ENCODE measurements at regions not wholly inside any gene's neighbourhood (a gene's known extent, or its start where the extent isn't known, plus 50 kb on each side); places are given as distances from the start of the nearest gene placed in this dataset.

DNA sequence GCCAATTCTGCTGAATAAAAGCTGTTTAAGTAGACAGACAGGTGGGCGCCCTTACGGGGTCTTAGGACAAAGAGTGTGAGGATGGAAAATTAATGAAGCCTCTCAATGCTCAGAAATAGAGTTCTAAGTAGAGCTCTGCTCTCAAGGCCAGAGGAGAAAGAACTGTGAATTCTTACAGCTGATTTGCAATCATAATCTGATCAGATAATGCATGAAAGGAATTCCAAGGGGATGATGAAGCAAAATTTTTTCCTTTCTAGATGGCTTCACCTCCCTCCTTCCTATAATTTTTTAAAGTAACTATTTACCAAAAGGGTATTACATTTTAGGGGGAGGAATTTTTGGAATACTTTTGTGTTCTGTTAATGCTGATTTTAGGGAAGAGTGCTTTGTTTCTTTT is 308.1 kb upstream of the HS3ST5 start:
- TF ChIP-seq, protein P1, sequence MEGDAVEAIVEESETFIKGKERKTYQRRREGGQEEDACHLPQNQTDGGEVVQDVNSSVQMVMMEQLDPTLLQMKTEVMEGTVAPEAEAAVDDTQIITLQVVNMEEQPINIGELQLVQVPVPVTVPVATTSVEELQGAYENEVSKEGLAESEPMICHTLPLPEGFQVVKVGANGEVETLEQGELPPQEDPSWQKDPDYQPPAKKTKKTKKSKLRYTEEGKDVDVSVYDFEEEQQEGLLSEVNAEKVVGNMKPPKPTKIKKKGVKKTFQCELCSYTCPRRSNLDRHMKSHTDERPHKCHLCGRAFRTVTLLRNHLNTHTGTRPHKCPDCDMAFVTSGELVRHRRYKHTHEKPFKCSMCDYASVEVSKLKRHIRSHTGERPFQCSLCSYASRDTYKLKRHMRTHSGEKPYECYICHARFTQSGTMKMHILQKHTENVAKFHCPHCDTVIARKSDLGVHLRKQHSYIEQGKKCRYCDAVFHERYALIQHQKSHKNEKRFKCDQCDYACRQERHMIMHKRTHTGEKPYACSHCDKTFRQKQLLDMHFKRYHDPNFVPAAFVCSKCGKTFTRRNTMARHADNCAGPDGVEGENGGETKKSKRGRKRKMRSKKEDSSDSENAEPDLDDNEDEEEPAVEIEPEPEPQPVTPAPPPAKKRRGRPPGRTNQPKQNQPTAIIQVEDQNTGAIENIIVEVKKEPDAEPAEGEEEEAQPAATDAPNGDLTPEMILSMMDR (IDR thresholded peaks at IDR 0.05; ENCODE audit: unreplicated experiment): no peak
- Mint-ChIP-seq H3K9me3 (ENCODE audit: unreplicated experiment) (no peaks in the 10 kb centered on the region), H3K36me3 (ENCODE audit: insufficient read depth, unreplicated experiment) (no peaks in the 10 kb centered on the region), H3K27me3 (ENCODE audit: insufficient read depth, unreplicated experiment) (no peaks in the 10 kb centered on the region), H3K4me1 (ENCODE audit: insufficient read depth, unreplicated experiment) (no peaks in the 10 kb centered on the region), H3K4me3 (ENCODE audit: unreplicated experiment) (no peak overlapping the region), H3K27ac (ENCODE audit: low read depth, unreplicated experiment) (no peak overlapping the region)
- ChIA-PET POLR2A (no interaction called here), CTCF (no interaction called here)
- intact Hi-C loops (cut with micrococcal nuclease): no loop called here
- no TSS peak for BruUV-seq (replicated peaks)
- no peak for DNase-seq (ENCODE audit: unreplicated experiment)

DNA sequence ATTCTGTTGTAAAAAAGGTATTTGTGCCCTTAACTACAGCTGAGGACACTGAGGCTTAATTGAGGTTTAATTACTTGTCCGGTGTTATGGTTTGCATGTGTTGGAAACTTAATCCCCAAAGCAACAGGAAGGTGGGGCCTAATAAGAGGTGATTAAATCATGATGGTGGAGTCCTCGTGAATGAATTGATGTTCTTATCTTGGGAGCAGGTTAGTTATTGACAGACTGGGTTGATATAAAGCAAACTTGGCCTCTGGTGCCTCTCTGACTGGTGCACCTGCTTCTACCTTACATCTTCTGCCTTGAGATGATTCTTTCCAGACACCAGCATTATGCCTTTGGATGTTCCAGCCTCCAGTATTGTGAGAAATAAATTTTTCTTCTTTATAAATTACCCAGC is 306.5 kb upstream of the HS3ST5 start:
- Mint-ChIP-seq H3K9me3 (ENCODE audit: unreplicated experiment) (no peaks in the 10 kb centered on the region), H3K27ac (ENCODE audit: low read depth, unreplicated experiment) (no peak overlapping the region), H3K36me3 (ENCODE audit: insufficient read depth, unreplicated experiment) (no peaks in the 10 kb centered on the region), H3K27me3 (ENCODE audit: insufficient read depth, unreplicated experiment) (no peaks in the 10 kb centered on the region), H3K4me3 (ENCODE audit: unreplicated experiment) (no peak overlapping the region), H3K4me1 (ENCODE audit: insufficient read depth, unreplicated experiment) (no peaks in the 10 kb centered on the region)
- TF ChIP-seq, protein P1 (IDR thresholded peaks at IDR 0.05; ENCODE audit: unreplicated experiment): no peak
- no peak for DNase-seq (ENCODE audit: unreplicated experiment)
- CTCF ChIA-PET: interaction anchor here (0.6 to 0.7 kb wide), 2 partner anchors 40 to 1545 kb away, joined by 3 to 4 read pairs; no protein-coding TSS in a partner anchor
- intact Hi-C loops (cut with micrococcal nuclease): no loop called here
- BruUV-seq (replicated peaks): no TSS peak
- POLR2A ChIA-PET: no interaction called here

DNA sequence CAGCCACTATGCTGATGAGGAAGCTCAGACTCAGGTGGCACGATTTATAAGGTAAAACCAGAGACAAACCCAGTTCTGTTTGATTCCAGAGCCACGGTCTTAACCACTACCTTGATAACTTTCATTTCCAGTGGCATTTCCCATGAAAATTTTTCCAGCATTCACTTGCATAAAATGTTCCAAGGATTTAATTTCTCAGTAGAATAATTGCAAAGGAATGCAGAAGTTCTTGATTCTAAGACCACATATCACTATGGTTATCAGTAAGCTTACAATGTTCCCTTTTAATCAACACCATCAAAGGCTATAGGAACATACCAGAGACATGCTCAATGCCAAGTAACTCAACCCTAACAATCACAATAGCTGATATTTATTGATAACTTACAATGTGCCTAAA is 306.0 kb upstream of the HS3ST5 start:
- TF ChIP-seq, protein P1 (IDR thresholded peaks at IDR 0.05; ENCODE audit: unreplicated experiment): no peak
- intact Hi-C loops (cut with micrococcal nuclease): no loop called here
- no peak for DNase-seq (ENCODE audit: unreplicated experiment)
- no peaks in the 10 kb centered on the region for H3K36me3 Mint-ChIP-seq (ENCODE audit: insufficient read depth, unreplicated experiment)
- CTCF ChIA-PET: interaction anchor here (0.6 to 0.7 kb wide), 3 partner anchors 36 to 1545 kb away, joined by 3 to 4 read pairs (median 3); no protein-coding TSS in a partner anchor
- H3K9me3 Mint-ChIP-seq (ENCODE audit: unreplicated experiment): no peaks in the 10 kb centered on the region
- no peaks in the 10 kb centered on the region for H3K4me1 Mint-ChIP-seq (ENCODE audit: insufficient read depth, unreplicated experiment)
- H3K27ac Mint-ChIP-seq (ENCODE audit: low read depth, unreplicated experiment): no peak overlapping the region
- H3K4me3 Mint-ChIP-seq (ENCODE audit: unreplicated experiment): no peak overlapping the region
- no peaks in the 10 kb centered on the region for H3K27me3 Mint-ChIP-seq (ENCODE audit: insufficient read depth, unreplicated experiment)
- no TSS peak for BruUV-seq (replicated peaks)
- POLR2A ChIA-PET: no interaction called here

DNA sequence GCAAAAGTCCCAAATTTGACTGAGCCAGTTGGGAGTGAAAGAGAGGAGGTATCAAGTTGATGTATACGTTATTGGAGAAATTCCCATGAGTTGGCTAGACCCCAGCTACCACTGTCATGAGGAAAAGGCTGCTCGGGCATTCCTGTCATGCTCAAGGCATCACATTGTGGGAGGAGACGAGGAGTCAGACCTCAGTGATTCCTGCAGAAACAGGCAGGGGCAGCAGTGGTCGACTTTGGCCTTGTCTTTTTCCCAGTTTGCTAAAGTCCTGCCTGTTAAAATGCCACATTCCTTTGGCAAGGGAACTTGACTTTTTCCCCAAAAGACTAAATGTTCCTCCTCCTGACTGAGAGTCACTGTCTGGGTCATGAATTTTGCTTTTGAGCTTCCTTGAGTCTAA is 295.5 kb upstream of the HS3ST5 start:
- ChIA-PET POLR2A (no interaction called here), CTCF (no interaction called here)
- H3K27ac Mint-ChIP-seq (ENCODE audit: low read depth, unreplicated experiment): no peak overlapping the region
- no peaks in the 10 kb centered on the region for H3K27me3 Mint-ChIP-seq (ENCODE audit: insufficient read depth, unreplicated experiment)
- intact Hi-C loops (cut with micrococcal nuclease): no loop called here
- no peaks in the 10 kb centered on the region for H3K4me1 Mint-ChIP-seq (ENCODE audit: insufficient read depth, unreplicated experiment)
- no peak for DNase-seq (ENCODE audit: unreplicated experiment)
- H3K4me3 Mint-ChIP-seq (ENCODE audit: unreplicated experiment): no peak overlapping the region
- no peaks in the 10 kb centered on the region for H3K36me3 Mint-ChIP-seq (ENCODE audit: insufficient read depth, unreplicated experiment)
- TF ChIP-seq, protein P1 (IDR thresholded peaks at IDR 0.05; ENCODE audit: unreplicated experiment): no peak
- BruUV-seq (replicated peaks): no TSS peak
- no peaks in the 10 kb centered on the region for H3K9me3 Mint-ChIP-seq (ENCODE audit: unreplicated experiment)

Data from MCF 10A (cell line).